ENCODE measurements at regions not wholly inside any gene's neighbourhood (a gene's known extent, or its start where the extent isn't known, plus 50 kb on each side); places are given as distances from the start of the nearest gene placed in this dataset.

GRCh38 chr1:218823291-218823900 lies 350.3 kb upstream of the LYPLAL1 start:
- no peak for DNase-seq (ENCODE audit: low read depth)

GRCh38 chr1:218827486-218827885 lies 346.2 kb upstream of the LYPLAL1 start:
- no peak for DNase-seq (ENCODE audit: low read depth)

GRCh38 chr1:218828125-218828650 lies 345.5 kb upstream of the LYPLAL1 start:
- no peak for DNase-seq (ENCODE audit: low read depth)

- DNase-seq (ENCODE audit: low read depth) = no peak
Observed at GRCh38 chr1:218829097-218829496, 344.6 kb upstream of the LYPLAL1 start.

- DNase-seq (ENCODE audit: low read depth) = no peak
Observed at GRCh38 chr1:218835609-218836008, 338.1 kb upstream of the LYPLAL1 start.

GRCh38 chr1:218836264-218836663 lies 337.4 kb upstream of the LYPLAL1 start:
- DNase-seq (ENCODE audit: low read depth) = no peak

GRCh38 chr1:218837051-218837450 lies 336.6 kb upstream of the LYPLAL1 start:
- DNase-seq (ENCODE audit: low read depth) = no peak

- no peak for DNase-seq (ENCODE audit: low read depth)
Observed at GRCh38 chr1:218845589-218845988, 328.1 kb upstream of the LYPLAL1 start.

- no peak for DNase-seq (ENCODE audit: low read depth)
Observed at GRCh38 chr1:218846181-218846580, 327.5 kb upstream of the LYPLAL1 start.

- DNase-seq (ENCODE audit: low read depth) = no peak
Observed at GRCh38 chr1:218847089-218847768, 326.4 kb upstream of the LYPLAL1 start.

- no peak for DNase-seq (ENCODE audit: low read depth)
Observed at GRCh38 chr1:218848009-218848408, 325.7 kb upstream of the LYPLAL1 start.

GRCh38 chr1:218850367-218850766 lies 323.3 kb upstream of the LYPLAL1 start:
- DNase-seq (ENCODE audit: low read depth) = no peak

GRCh38 chr1:218851586-218851985 lies 322.1 kb upstream of the LYPLAL1 start:
- no peak for DNase-seq (ENCODE audit: low read depth)

GRCh38 chr1:218852527-218852926 lies 321.2 kb upstream of the LYPLAL1 start:
- DNase-seq (ENCODE audit: low read depth) = no peak

GRCh38 chr1:218863987-218864386 lies 309.7 kb upstream of the LYPLAL1 start:
- DNase-seq (ENCODE audit: low read depth) = no peak

- no peak for DNase-seq (ENCODE audit: low read depth)
Observed at GRCh38 chr1:218865591-218865990, 308.1 kb upstream of the LYPLAL1 start.

GRCh38 chr1:218866507-218866906 lies 307.2 kb upstream of the LYPLAL1 start:
- no peak for DNase-seq (ENCODE audit: low read depth)

- no peak for DNase-seq (ENCODE audit: low read depth)
Observed at GRCh38 chr1:218867066-218867465, 306.6 kb upstream of the LYPLAL1 start.

GRCh38 chr1:218867941-218868626 lies 305.6 kb upstream of the LYPLAL1 start:
- DNase-seq (ENCODE audit: low read depth) = no peak

- DNase-seq (ENCODE audit: low read depth) = no peak
Observed at GRCh38 chr1:218869276-218869675, 304.4 kb upstream of the LYPLAL1 start.

- no peak for DNase-seq (ENCODE audit: low read depth)
Observed at GRCh38 chr1:218872026-218872425, 301.7 kb upstream of the LYPLAL1 start.

- no peak for DNase-seq (ENCODE audit: low read depth)
Observed at GRCh38 chr1:218872928-218873327, 300.8 kb upstream of the LYPLAL1 start.

GRCh38 chr1:218874313-218874712 lies 299.4 kb upstream of the LYPLAL1 start:
- no peak for DNase-seq (ENCODE audit: low read depth)
